Transverse colon (tissue), 4 donors: ENCODE measurements at regions not wholly inside any gene's neighbourhood (a gene's known extent, or its start where the extent isn't known, plus 50 kb on each side); places are given as distances from the start of the nearest gene placed in this dataset.
A peak's percentile ranks its signal among the peaks of the same experiment; 100 is the strongest.

Experiments used
- DNase-seq: peaks from one replicate; pipeline ENCODE4 v3.0.0-alpha.2; 2019
- H3K27ac ChIP-seq, 4 donors: fragments of 200-600 bp; sonication (generic); 2 replicates each; pipeline ENCODE4 v1.5.1; 2016 to 2018; ENCODE audit warnings: inconsistent platforms in 4 of 4
- H3K27me3 ChIP-seq: fragments of 200-600 bp; sonication (generic); 2 replicates; pipeline ENCODE4 v1.5.1; 2017; ENCODE audit warnings: inconsistent platforms
- H3K36me3 ChIP-seq, 4 donors: fragments of 200-600 bp; sonication (generic); 2 replicates each; pipeline ENCODE4 v1.5.1; 2017 to 2019; ENCODE audit warnings: inconsistent platforms in 4 of 4
- H3K4me1 ChIP-seq, 4 donors: fragments of 200-600 bp; sonication (generic); 2 replicates each; pipeline ENCODE4 v1.5.1; 2017 to 2020; ENCODE audit warnings: inconsistent platforms in 4 of 4
- H3K4me3 ChIP-seq, 4 donors: fragments of 200-600 bp; sonication (generic); 1 replicate in 1 of 4; 2 replicates in 3 of 4; pipeline versions ENCODE4 v1.5.1 to v1.6.1; 2017 to 2019; ENCODE audit warnings: inconsistent platforms in 4 of 4
- H3K9me3 ChIP-seq, 2 donors: fragments of 200-600 bp; sonication (generic); 2 replicates each; pipeline ENCODE4 v1.5.1; 2017 to 2019; ENCODE audit warnings: inconsistent platforms in 2 of 2
- EP300 ChIP-seq: sonication (generic); formaldehyde crosslinking; IDR thresholded peaks from one replicate; pipeline ENCODE4 v1.6.1; 2017; ENCODE audit warnings: antibody characterized with exemption, low read depth
- POLR2A ChIP-seq: fragments of 450-650 bp; IDR thresholded peaks from one replicate; pipeline ENCODE4 v1.6.1; 2016; ENCODE audit warnings: antibody characterized with exemption, mild to moderate bottlenecking, moderate library complexity
- POLR2AphosphoS5 ChIP-seq, 3 donors: sonication (generic); formaldehyde crosslinking; IDR thresholded peaks; one replicate each; pipeline ENCODE4 v1.6.1; 2016; ENCODE audit warnings: antibody characterized with exemption in 3 of 3
- WGBS, 2 donors: methylation state at CpG; one replicate each; pipeline ENCODE4 v1.1.5; 2018; ENCODE audit warnings: low coverage in 1 of 2; 5-methylcytosine and 5-hydroxymethylcytosine counted together
- in situ Hi-C, 4 donors: fragments of 200-750 bp; cut with MboI; loops; one replicate each; pipeline versions ENCODE4 v1.15.0 to v1.15.1; 2017; ENCODE audit warnings: low sequenced_read_pairs in 3 of 4, low pct_ligation_motif_present in 1 of 4, low pct_unique_long_range_greater_than_20kb in 1 of 4
- intact Hi-C: fragments of 100-400 bp; cut with DNase I; formaldehyde crosslinking; loops from one replicate; pipeline ENCODE4 v1.15.1; 2023; ENCODE audit warnings: low total_unique reads
- TF ChIP-seq, protein P1 (sequence below), 5 experiments: fragments of 200-600 bp in 3 of 5; fragments of 450-650 bp in 2 of 5; sonication (generic) in 3 of 5; IDR thresholded peaks; 1 replicate in 2 of 5; 2 replicates in 3 of 5; pipeline ENCODE4 v1.5.1; 2016 to 2017; ENCODE audit warnings: antibody characterized with exemption in 5 of 5, inconsistent platforms in 3 of 5, mild to moderate bottlenecking in 2 of 5, moderate library complexity in 1 of 5

DNA sequence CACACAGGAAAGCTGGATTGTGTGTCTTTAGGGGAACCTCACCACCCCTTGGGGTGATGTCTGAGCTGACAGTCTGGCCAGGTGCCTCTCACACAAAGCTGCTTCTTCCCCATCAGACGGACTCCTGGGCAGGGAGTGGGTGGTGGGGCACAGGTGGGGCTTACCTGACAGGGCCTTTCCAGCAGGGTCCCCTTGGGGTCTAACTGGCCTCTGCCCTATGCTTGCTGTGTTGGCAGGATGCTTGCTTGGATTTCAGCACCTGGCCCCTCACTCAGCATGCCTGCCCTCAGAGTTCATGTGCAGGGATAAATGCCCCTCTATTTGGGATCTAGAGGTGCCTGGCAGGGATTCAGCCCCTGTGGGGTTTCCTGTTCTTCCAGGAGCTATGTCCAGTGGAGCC lies 496.9 kb upstream of the ZMIZ1 start:
- in situ Hi-C loops (no loop called here), intact Hi-C loops (no loop called here)
- H3K4me3 ChIP-seq = no peak overlapping the region
- H3K27me3 ChIP-seq = no peaks in the 10 kb centered on the region
- DNase-seq = no peak
- peaks cover 0 to 10% (median 5%) of the 10 kb centered on the region in 4 donors for H3K4me1 ChIP-seq
- H3K36me3 ChIP-seq = no peaks in the 10 kb centered on the region
- TF ChIP-seq EP300 (no peak), POLR2AphosphoS5 (IDR thresholded peaks at IDR 0.05) (no peak), POLR2A (no peak)
- TF ChIP-seq, protein P1, sequence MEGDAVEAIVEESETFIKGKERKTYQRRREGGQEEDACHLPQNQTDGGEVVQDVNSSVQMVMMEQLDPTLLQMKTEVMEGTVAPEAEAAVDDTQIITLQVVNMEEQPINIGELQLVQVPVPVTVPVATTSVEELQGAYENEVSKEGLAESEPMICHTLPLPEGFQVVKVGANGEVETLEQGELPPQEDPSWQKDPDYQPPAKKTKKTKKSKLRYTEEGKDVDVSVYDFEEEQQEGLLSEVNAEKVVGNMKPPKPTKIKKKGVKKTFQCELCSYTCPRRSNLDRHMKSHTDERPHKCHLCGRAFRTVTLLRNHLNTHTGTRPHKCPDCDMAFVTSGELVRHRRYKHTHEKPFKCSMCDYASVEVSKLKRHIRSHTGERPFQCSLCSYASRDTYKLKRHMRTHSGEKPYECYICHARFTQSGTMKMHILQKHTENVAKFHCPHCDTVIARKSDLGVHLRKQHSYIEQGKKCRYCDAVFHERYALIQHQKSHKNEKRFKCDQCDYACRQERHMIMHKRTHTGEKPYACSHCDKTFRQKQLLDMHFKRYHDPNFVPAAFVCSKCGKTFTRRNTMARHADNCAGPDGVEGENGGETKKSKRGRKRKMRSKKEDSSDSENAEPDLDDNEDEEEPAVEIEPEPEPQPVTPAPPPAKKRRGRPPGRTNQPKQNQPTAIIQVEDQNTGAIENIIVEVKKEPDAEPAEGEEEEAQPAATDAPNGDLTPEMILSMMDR (IDR thresholded peaks at IDR 0.05) = no peak
- 87% methylated on average over 1 of the region's 1 CpG; no CpG with 5 or more reads in 1 of the 2 donors for WGBS, 2 donors
- no peak overlapping the region for H3K27ac ChIP-seq
- H3K9me3 ChIP-seq = no peaks in the 10 kb centered on the region

GRCh38 chr10:78572565-78572964 lies 496.2 kb upstream of the ZMIZ1 start:
- H3K4me1 ChIP-seq = peaks cover 0 to 9% (median under 1%) of the 10 kb centered on the region in 4 donors
- 65% methylated on average over 1 of the region's 1 CpG; no CpG with 5 or more reads in 1 of the 2 donors for WGBS, 2 donors
- in situ Hi-C loops (no loop called here), intact Hi-C loops (no loop called here)
- H3K9me3 ChIP-seq = no peaks in the 10 kb centered on the region
- H3K36me3 ChIP-seq = no peaks in the 10 kb centered on the region
- no peak overlapping the region for H3K27ac ChIP-seq
- no peak overlapping the region for H3K4me3 ChIP-seq
- no peak for DNase-seq
- no peaks in the 10 kb centered on the region for H3K27me3 ChIP-seq
- TF ChIP-seq EP300 (no peak), POLR2AphosphoS5 (IDR thresholded peaks at IDR 0.05) (peak in 1 of 3 donors; percentile 51)

GRCh38 chr10:78574547-78574946 lies 494.2 kb upstream of the ZMIZ1 start:
- 80 to 84% methylated on average over 1 to 7 of the region's 7 CpGs for WGBS, 2 donors
- in situ Hi-C loops = no loop called here

DNA sequence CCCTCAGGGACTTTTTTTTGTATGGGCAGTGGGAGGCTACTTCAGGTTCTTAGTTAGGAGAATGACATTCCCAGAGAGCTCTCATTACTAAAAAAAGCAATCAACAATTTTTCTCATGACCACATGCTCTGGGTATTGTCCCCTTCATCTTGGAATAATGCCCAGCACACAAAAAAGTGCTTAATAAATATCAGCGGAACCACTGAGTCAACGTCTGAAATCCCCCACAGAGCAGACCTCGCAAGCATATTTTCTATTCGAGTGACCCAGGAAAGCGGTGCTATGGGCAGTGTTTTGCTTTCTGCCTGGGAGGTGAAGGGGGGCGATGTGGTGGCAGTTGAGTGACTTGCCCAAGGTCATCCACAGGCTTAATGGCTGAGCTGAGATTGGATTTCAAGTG lies 493.4 kb upstream of the ZMIZ1 start:
- intact Hi-C loops = no loop called here
- 72 to 89% methylated on average over 6 of the region's 6 CpGs for WGBS, 2 donors

More at GRCh38 chr10:78574547-78574946, 494.2 kb upstream of the ZMIZ1 start:
- Histone ChIP-seq H3K27me3 (no peaks in the 10 kb centered on the region), H3K4me3 (no peak overlapping the region), H3K9me3 (no peaks in the 10 kb centered on the region), H3K4me1 (peaks cover 0 to 6% (median 0%) of the 10 kb centered on the region in 4 donors), H3K27ac (no peak overlapping the region), H3K36me3 (no peaks in the 10 kb centered on the region)
- TF ChIP-seq, protein P1 (IDR thresholded peaks at IDR 0.05) = no peak
- no peak for TF ChIP-seq EP300
- no peak for TF ChIP-seq POLR2AphosphoS5 (IDR thresholded peaks at IDR 0.05)
- TF ChIP-seq POLR2A = no peak
- intact Hi-C loops = no loop called here
- DNase-seq = no peak

More for the DNA sequence above, 493.4 kb upstream of the ZMIZ1 start:
- H3K27me3 ChIP-seq = no peaks in the 10 kb centered on the region
- in situ Hi-C loops = no loop called here
- DNase-seq = no peak
- no peaks in the 10 kb centered on the region for H3K9me3 ChIP-seq
- H3K36me3 ChIP-seq = no peaks in the 10 kb centered on the region
- no peak overlapping the region for H3K27ac ChIP-seq
- H3K4me1 ChIP-seq = peaks cover 0 to 14% (median 0%) of the 10 kb centered on the region in 4 donors
- TF ChIP-seq EP300 (no peak), POLR2A (no peak), POLR2AphosphoS5 (IDR thresholded peaks at IDR 0.05) (no peak)
- TF ChIP-seq, protein P1 (IDR thresholded peaks at IDR 0.05) = no peak
- no peak overlapping the region for H3K4me3 ChIP-seq
